ENCODE measurements at regions not wholly inside any gene's neighbourhood (a gene's known extent, or its start where the extent isn't known, plus 50 kb on each side); places are given as distances from the start of the nearest gene placed in this dataset.

DNA sequence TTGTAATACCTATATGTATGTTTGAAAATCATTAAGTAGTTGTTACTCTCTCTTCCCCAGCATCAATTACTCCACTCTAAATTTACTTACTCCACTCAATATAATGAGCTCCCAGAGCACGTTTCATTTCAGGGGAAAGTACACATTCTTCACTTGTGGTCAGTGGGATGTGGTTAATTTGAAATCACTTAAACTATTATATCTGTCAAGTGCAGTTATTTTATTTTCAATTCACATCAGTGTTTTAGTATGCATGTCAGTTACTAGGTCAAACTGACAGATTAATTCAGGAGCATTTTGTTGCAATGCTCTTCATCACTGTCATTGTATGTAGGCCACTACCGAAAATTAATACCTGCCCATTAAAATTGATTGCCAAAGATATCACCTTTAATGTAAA lies 376.1 kb downstream of the ZIC4 start:
- Histone ChIP-seq H3K27me3 (no peaks in the 10 kb centered on the region), H3K36me3 (no peaks in the 10 kb centered on the region), H3K9me3 (peaks cover 0 to 9% of the 10 kb centered on the region in 2 donors), H3K4me1 (no peaks in the 10 kb centered on the region), H3K27ac (no peak overlapping the region), H3K4me3 (no peak overlapping the region)
- WGBS, 2 donors (ENCODE audit: low coverage in 1 of 2), result 38 to 45% methylated on average over 2 of the region's 2 CpGs
- no peak for TF ChIP-seq POLR2A (IDR thresholded peaks at IDR 0.05)
- TF ChIP-seq, protein P1, sequence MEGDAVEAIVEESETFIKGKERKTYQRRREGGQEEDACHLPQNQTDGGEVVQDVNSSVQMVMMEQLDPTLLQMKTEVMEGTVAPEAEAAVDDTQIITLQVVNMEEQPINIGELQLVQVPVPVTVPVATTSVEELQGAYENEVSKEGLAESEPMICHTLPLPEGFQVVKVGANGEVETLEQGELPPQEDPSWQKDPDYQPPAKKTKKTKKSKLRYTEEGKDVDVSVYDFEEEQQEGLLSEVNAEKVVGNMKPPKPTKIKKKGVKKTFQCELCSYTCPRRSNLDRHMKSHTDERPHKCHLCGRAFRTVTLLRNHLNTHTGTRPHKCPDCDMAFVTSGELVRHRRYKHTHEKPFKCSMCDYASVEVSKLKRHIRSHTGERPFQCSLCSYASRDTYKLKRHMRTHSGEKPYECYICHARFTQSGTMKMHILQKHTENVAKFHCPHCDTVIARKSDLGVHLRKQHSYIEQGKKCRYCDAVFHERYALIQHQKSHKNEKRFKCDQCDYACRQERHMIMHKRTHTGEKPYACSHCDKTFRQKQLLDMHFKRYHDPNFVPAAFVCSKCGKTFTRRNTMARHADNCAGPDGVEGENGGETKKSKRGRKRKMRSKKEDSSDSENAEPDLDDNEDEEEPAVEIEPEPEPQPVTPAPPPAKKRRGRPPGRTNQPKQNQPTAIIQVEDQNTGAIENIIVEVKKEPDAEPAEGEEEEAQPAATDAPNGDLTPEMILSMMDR (IDR thresholded peaks at IDR 0.05), result no peak
- no peak for TF ChIP-seq POLR2AphosphoS5 (IDR thresholded peaks at IDR 0.05)
- no peak for TF ChIP-seq EP300 (IDR thresholded peaks at IDR 0.05; ENCODE audit: low read depth)
- no peak for DNase-seq
- in situ Hi-C loops (cut with MboI; ENCODE audit: low pct_ligation_motif_present in 1 of 4, low pct_unique_long_range_greater_than_20kb in 1 of 4, low sequenced_read_pairs in 3 of 4) (no loop called here), intact Hi-C loops (cut with DNase I; ENCODE audit: low total_unique reads) (no loop called here)

DNA sequence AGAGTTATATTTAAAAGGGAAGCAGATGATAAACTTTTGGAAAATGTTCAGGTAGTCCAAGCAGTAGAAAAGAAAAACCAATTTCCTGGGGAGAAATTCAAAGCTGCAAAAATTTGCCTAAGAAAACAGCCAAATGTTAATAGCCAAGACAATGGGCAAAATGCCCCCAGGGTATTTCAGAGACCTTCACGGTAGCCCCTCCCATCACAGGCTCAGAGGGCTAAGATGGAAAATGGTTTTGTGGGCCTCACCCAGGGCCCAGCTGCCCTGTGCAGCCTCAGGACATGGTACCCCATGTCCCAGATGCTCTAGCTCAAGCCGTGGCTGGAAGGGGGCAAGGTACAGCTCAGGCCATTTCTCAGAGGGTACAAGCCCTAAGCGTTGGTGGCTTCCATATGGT lies 391.0 kb downstream of the ZIC4 start:
- H3K4me1 ChIP-seq, result no peaks in the 10 kb centered on the region
- H3K36me3 ChIP-seq, result no peaks in the 10 kb centered on the region
- WGBS, 2 donors (ENCODE audit: low coverage in 1 of 2), result 67 to 93% methylated on average over 1 to 2 of the region's 3 CpGs
- in situ Hi-C loops (cut with MboI; ENCODE audit: low pct_ligation_motif_present in 1 of 4, low pct_unique_long_range_greater_than_20kb in 1 of 4, low sequenced_read_pairs in 3 of 4), result no loop called here
- no peaks in the 10 kb centered on the region for H3K9me3 ChIP-seq
- TF ChIP-seq EP300 (IDR thresholded peaks at IDR 0.05; ENCODE audit: low read depth), result no peak
- no peak for TF ChIP-seq POLR2AphosphoS5 (IDR thresholded peaks at IDR 0.05)
- TF ChIP-seq, protein P1 (IDR thresholded peaks at IDR 0.05), result no peak
- TF ChIP-seq POLR2A (IDR thresholded peaks at IDR 0.05), result no peak
- no peaks in the 10 kb centered on the region for H3K27me3 ChIP-seq
- H3K4me3 ChIP-seq, result no peak overlapping the region
- H3K27ac ChIP-seq, result no peak overlapping the region
- intact Hi-C loops (cut with DNase I; ENCODE audit: low total_unique reads), result no loop called here
- no peak for DNase-seq

DNA sequence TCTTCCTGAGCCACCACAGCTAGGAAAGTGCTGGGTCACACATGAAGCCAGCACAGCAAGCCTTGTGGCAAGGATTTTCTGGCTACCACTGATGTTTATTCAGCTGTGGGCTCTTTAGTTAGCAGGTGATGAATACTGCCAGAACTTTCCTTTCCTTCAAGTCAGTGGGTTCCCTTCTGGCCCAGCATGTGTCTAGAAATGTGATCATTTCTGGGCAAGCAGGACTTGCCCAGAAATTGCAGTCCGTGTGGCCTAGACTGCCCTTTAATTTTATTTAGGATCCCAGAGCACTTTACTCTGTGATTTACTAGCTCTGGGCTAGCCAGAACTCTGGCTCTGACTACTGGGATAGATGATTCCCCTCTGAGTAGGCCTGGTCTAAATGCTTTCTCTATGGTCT lies 397.5 kb downstream of the ZIC4 start:
- TF ChIP-seq EP300 (IDR thresholded peaks at IDR 0.05; ENCODE audit: low read depth) (no peak), POLR2AphosphoS5 (IDR thresholded peaks at IDR 0.05) (no peak), POLR2A (IDR thresholded peaks at IDR 0.05) (no peak)
- TF ChIP-seq, protein P1 (IDR thresholded peaks at IDR 0.05), result no peak
- in situ Hi-C loops (cut with MboI; ENCODE audit: low pct_ligation_motif_present in 1 of 4, low pct_unique_long_range_greater_than_20kb in 1 of 4, low sequenced_read_pairs in 3 of 4) (no loop called here), intact Hi-C loops (cut with DNase I; ENCODE audit: low total_unique reads) (no loop called here)
- 56 to 71% methylated on average over 1 of the region's 1 CpG for WGBS, 2 donors (ENCODE audit: low coverage in 1 of 2)
- Histone ChIP-seq H3K27ac (no peak overlapping the region), H3K9me3 (no peaks in the 10 kb centered on the region), H3K36me3 (no peaks in the 10 kb centered on the region), H3K4me1 (no peaks in the 10 kb centered on the region), H3K4me3 (no peak overlapping the region), H3K27me3 (no peaks in the 10 kb centered on the region)
- DNase-seq, result no peak

DNA sequence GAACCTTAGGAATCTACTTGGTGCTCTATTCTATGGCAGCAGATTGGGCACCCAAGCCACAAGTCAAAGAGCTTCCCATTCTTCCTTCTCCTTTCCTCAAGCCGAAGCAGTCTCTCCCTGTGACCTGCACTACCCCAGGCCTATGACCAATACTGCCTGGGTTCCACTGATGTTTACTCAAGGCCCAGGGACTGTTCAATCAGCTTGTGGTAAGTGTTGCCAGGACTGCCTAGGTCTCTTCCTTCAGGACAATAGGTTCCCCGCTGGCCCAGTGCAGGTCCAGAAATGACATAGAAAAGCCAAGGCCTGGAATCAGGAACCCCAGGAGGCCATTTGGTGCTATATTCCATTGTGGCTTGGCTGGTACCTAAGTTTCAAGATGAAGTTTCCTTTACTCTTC lies 397.9 kb downstream of the ZIC4 start:
- Histone ChIP-seq H3K4me3 (no peak overlapping the region), H3K9me3 (no peaks in the 10 kb centered on the region), H3K36me3 (no peaks in the 10 kb centered on the region), H3K27me3 (no peaks in the 10 kb centered on the region), H3K27ac (no peak overlapping the region), H3K4me1 (no peaks in the 10 kb centered on the region)
- no peak for DNase-seq
- intact Hi-C loops (cut with DNase I; ENCODE audit: low total_unique reads), result no loop called here
- no peak for TF ChIP-seq POLR2AphosphoS5 (IDR thresholded peaks at IDR 0.05)
- no peak for TF ChIP-seq EP300 (IDR thresholded peaks at IDR 0.05; ENCODE audit: low read depth)
- TF ChIP-seq, protein P1 (IDR thresholded peaks at IDR 0.05), result no peak
- no peak for TF ChIP-seq POLR2A (IDR thresholded peaks at IDR 0.05)
- 82% methylated on average over 2 of the region's 2 CpGs; no CpG with 5 or more reads in 1 of the 2 donors for WGBS, 2 donors (ENCODE audit: low coverage in 1 of 2)
- in situ Hi-C loops (cut with MboI; ENCODE audit: low pct_ligation_motif_present in 1 of 4, low pct_unique_long_range_greater_than_20kb in 1 of 4, low sequenced_read_pairs in 3 of 4), result no loop called here
